SK-N-SH (cell line): ENCODE measurements at regions not wholly inside any gene's neighbourhood (a gene's known extent, or its start where the extent isn't known, plus 50 kb on each side); places are given as distances from the start of the nearest gene placed in this dataset.

Source experiments
- CTCF ChIA-PET: fragments of 300-600, 350-600 bp; formaldehyde crosslinking; extraction: SDS; loops from one replicate; lab custom pipeline; 2021; lab: Yijun Ruan, JAX
- POLR2A ChIA-PET: fragments of 350-600 bp; sonication (Branson Sonifier 250); formaldehyde crosslinking; extraction: SDS; loops from one replicate; lab custom pipeline; 2020; ENCODE audit warnings: antibody characterized with exemption, inconsistent platforms; lab: Yijun Ruan, JAX
- DNase-seq: peaks from one replicate; pipeline ENCODE4 v3.0.0; 2012
- H2AFZ ChIP-seq: fragments of 200-600 bp; sonication (generic); 2 replicates; pipeline ENCODE4 v1.8.1; 2016; ENCODE audit warnings: antibody characterized with exemption, mild to moderate bottlenecking, low read depth
- H3F3A ChIP-seq: fragments of 200-600 bp; sonication (generic); replicated peaks from 2 replicates; pipeline ENCODE3; 2016; ENCODE audit warnings: antibody characterized with exemption, mild to moderate bottlenecking; ENCODE audit not compliant: insufficient read depth
- H3K27ac ChIP-seq, 2 experiments: fragments of 200-500 bp in 1 of 2; fragments of 200-600 bp in 1 of 2; sonication (Bioruptor generic) in 1 of 2; sonication (generic), shearing (Covaris generic) in 1 of 2; 2 replicates each; pipeline versions ENCODE4 v1.5.1 to v1.6.1; 2014 to 2016; ENCODE audit warnings: low read depth in 2 of 2, inconsistent platforms in 1 of 2, low read length in 1 of 2, mild to moderate bottlenecking in 1 of 2, mixed read lengths in 1 of 2
- H3K27me3 ChIP-seq: fragments of 200-600 bp; sonication (generic), shearing (Covaris generic); 2 replicates; pipeline ENCODE4 v1.6.1; 2016; ENCODE audit warnings: mixed run types; ENCODE audit not compliant: insufficient read depth
- H3K36me3 ChIP-seq, 2 experiments: fragments of 200-500 bp in 1 of 2; fragments of 200-600 bp in 1 of 2; sonication (Bioruptor generic) in 1 of 2; sonication (generic) in 1 of 2; replicated peaks in 1 of 2; 2 replicates each; pipeline versions ENCODE3 to v1.5.1; 2014 to 2016; ENCODE audit warnings: low read length in 1 of 2, mild to moderate bottlenecking in 1 of 2; ENCODE audit not compliant: insufficient read depth in 2 of 2, control insufficient read depth in 1 of 2
- H3K4me1 ChIP-seq, 2 experiments: fragments of 200-500 bp in 1 of 2; fragments of 200-600 bp in 1 of 2; sonication (Bioruptor generic) in 1 of 2; sonication (generic), shearing (Covaris generic) in 1 of 2; 2 replicates each; pipeline versions ENCODE4 v1.5.1 to v1.6.1; 2014 to 2016; ENCODE audit warnings: low read depth in 1 of 2, low read length in 1 of 2, mixed run types in 1 of 2; ENCODE audit not compliant: insufficient read depth in 2 of 2, control insufficient read depth in 1 of 2
- H3K4me2 ChIP-seq: fragments of 200-600 bp; sonication (generic), shearing (Covaris generic); 2 replicates; pipeline ENCODE4 v1.6.1; 2017; ENCODE audit warnings: mixed run types
- H3K4me3 ChIP-seq, 2 experiments: fragments of 200-500 bp in 1 of 2; fragments of 200-600 bp in 1 of 2; sonication (Bioruptor generic) in 1 of 2; sonication (generic), shearing (Covaris generic) in 1 of 2; 2 replicates each; pipeline versions ENCODE4 v1.5.1 to v1.8.1; 2014 to 2016; ENCODE audit warnings: low read depth in 2 of 2, inconsistent platforms in 1 of 2, low read length in 1 of 2, mild to moderate bottlenecking in 1 of 2, mixed read lengths in 1 of 2, moderate library complexity in 1 of 2
- H3K79me2 ChIP-seq: fragments of 200-600 bp; sonication (generic); 2 replicates; pipeline ENCODE4 v1.8.1; 2017; ENCODE audit warnings: mild to moderate bottlenecking; ENCODE audit not compliant: insufficient read depth
- H3K9ac ChIP-seq: fragments of 200-600 bp; sonication (generic); 2 replicates; pipeline ENCODE4 v1.6.1; 2017; ENCODE audit warnings: mixed run types
- H3K9me2 ChIP-seq: fragments of 200-600 bp; sonication (generic); 2 replicates; pipeline ENCODE4 v1.6.1; 2017; ENCODE audit warnings: mixed run types
- H3K9me3 ChIP-seq: fragments of 200-600 bp; sonication (generic); 2 replicates; pipeline ENCODE4 v1.6.1; 2017; ENCODE audit warnings: mixed run types, mild to moderate bottlenecking, moderate library complexity
- H4K20me1 ChIP-seq: fragments of 200-600 bp; sonication (generic); 2 replicates; pipeline ENCODE4 v1.6.1; 2017; ENCODE audit warnings: mild to moderate bottlenecking, mixed run types; ENCODE audit not compliant: insufficient read depth
- ELF1 ChIP-seq: IDR thresholded peaks from 2 replicates; pipeline ENCODE4 v1.4.0; 2012
- EP300 ChIP-seq, 2 experiments: IDR thresholded peaks; 2 replicates each; pipeline versions ENCODE4 v1.4.0 to v1.6.1; 2012; ENCODE audit warnings: borderline replicate concordance in 1 of 2, low read depth in 1 of 2, low read length in 1 of 2
- NRF1 ChIP-seq: IDR thresholded peaks from 2 replicates; pipeline ENCODE4 v1.6.1; 2012; ENCODE audit warnings: low read depth, mild to moderate bottlenecking, low read length
- RFX5 ChIP-seq: IDR thresholded peaks from 2 replicates; pipeline ENCODE4 v1.6.1; 2012; ENCODE audit warnings: mild to moderate bottlenecking, improper control_type of control experiment, low read length
- TAF1 ChIP-seq: IDR thresholded peaks from 2 replicates; pipeline ENCODE4 v1.6.1; 2012; ENCODE audit warnings: low read depth, mild to moderate bottlenecking, low read length, moderate library complexity, borderline replicate concordance
- whole genome bisulfite sequencing: methylation state at CpG from one replicate; pipeline ENCODE4 v1.1.6; 2017; ENCODE audit warnings: low lambda C conversion rate; 5-methylcytosine and 5-hydroxymethylcytosine counted together
- TF ChIP-seq, protein P1 (sequence below): fragments of 200-600 bp; sonication (generic); IDR thresholded peaks from 2 replicates; pipeline ENCODE4 v1.6.1; 2017; ENCODE audit warnings: antibody characterized with exemption, mild to moderate bottlenecking, moderate library complexity
- TF ChIP-seq, protein P2 (sequence below): IDR thresholded peaks from 2 replicates; pipeline ENCODE4; 2012
- TF ChIP-seq, protein P3 (sequence below): IDR thresholded peaks from 2 replicates; pipeline ENCODE4 v1.6.1; 2012; ENCODE audit warnings: mild to moderate bottlenecking, low read depth, low read length, moderate library complexity
- TF ChIP-seq, protein P4 (sequence below): IDR thresholded peaks from 2 replicates; pipeline ENCODE4 v1.4.0; 2012; ENCODE audit warnings: low read depth, borderline replicate concordance
- TF ChIP-seq, protein P5 (sequence below): IDR thresholded peaks from 2 replicates; pipeline ENCODE4 v1.4.0; 2012; ENCODE audit warnings: low read depth

DNA sequence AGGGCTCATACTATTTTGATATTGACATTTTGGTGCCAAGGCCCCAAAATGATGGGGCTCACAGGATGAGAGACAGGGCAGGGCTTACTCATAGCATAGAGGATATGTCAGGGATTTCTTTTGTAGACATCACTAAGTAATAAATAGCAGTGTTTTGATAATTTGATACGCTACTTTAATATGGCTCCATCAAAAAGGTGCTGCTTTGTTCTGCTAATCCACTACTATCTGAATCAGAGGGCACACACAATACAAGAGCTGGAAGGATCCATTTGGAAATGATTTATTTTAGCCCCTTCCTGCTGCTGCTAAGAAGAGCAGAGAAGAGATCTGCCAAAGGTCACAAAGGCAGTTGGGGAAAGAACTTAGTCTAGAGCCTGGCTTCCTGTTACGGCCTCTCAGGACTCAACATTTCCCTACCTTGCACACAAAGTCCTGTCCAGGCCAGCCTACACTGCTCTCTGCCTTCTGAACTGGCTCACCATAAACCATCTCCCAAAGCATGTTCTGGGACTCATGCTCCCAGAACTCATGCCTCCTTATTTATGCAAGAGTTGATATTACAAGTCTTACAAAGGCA is 261.3 kb upstream of the ARHGAP20 start:
- TF ChIP-seq NRF1 (no peak), EP300 (IDR thresholded peaks at IDR 0.05; ENCODE audit: borderline replicate concordance in 1 of 2, low read depth in 1 of 2, low read length in 1 of 2) (no peak), TAF1 (no peak), ELF1 (no peak), RFX5 (no peak)
- TF ChIP-seq, protein P1, sequence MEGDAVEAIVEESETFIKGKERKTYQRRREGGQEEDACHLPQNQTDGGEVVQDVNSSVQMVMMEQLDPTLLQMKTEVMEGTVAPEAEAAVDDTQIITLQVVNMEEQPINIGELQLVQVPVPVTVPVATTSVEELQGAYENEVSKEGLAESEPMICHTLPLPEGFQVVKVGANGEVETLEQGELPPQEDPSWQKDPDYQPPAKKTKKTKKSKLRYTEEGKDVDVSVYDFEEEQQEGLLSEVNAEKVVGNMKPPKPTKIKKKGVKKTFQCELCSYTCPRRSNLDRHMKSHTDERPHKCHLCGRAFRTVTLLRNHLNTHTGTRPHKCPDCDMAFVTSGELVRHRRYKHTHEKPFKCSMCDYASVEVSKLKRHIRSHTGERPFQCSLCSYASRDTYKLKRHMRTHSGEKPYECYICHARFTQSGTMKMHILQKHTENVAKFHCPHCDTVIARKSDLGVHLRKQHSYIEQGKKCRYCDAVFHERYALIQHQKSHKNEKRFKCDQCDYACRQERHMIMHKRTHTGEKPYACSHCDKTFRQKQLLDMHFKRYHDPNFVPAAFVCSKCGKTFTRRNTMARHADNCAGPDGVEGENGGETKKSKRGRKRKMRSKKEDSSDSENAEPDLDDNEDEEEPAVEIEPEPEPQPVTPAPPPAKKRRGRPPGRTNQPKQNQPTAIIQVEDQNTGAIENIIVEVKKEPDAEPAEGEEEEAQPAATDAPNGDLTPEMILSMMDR = no peak
- TF ChIP-seq, protein P2, sequence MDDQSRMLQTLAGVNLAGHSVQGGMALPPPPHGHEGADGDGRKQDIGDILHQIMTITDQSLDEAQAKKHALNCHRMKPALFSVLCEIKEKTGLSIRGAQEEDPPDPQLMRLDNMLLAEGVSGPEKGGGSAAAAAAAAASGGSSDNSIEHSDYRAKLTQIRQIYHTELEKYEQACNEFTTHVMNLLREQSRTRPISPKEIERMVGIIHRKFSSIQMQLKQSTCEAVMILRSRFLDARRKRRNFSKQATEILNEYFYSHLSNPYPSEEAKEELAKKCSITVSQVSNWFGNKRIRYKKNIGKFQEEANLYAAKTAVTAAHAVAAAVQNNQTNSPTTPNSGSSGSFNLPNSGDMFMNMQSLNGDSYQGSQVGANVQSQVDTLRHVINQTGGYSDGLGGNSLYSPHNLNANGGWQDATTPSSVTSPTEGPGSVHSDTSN = no peak
- TF ChIP-seq, protein P3, sequence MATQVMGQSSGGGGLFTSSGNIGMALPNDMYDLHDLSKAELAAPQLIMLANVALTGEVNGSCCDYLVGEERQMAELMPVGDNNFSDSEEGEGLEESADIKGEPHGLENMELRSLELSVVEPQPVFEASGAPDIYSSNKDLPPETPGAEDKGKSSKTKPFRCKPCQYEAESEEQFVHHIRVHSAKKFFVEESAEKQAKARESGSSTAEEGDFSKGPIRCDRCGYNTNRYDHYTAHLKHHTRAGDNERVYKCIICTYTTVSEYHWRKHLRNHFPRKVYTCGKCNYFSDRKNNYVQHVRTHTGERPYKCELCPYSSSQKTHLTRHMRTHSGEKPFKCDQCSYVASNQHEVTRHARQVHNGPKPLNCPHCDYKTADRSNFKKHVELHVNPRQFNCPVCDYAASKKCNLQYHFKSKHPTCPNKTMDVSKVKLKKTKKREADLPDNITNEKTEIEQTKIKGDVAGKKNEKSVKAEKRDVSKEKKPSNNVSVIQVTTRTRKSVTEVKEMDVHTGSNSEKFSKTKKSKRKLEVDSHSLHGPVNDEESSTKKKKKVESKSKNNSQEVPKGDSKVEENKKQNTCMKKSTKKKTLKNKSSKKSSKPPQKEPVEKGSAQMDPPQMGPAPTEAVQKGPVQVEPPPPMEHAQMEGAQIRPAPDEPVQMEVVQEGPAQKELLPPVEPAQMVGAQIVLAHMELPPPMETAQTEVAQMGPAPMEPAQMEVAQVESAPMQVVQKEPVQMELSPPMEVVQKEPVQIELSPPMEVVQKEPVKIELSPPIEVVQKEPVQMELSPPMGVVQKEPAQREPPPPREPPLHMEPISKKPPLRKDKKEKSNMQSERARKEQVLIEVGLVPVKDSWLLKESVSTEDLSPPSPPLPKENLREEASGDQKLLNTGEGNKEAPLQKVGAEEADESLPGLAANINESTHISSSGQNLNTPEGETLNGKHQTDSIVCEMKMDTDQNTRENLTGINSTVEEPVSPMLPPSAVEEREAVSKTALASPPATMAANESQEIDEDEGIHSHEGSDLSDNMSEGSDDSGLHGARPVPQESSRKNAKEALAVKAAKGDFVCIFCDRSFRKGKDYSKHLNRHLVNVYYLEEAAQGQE = no peak
- TF ChIP-seq, protein P4, sequence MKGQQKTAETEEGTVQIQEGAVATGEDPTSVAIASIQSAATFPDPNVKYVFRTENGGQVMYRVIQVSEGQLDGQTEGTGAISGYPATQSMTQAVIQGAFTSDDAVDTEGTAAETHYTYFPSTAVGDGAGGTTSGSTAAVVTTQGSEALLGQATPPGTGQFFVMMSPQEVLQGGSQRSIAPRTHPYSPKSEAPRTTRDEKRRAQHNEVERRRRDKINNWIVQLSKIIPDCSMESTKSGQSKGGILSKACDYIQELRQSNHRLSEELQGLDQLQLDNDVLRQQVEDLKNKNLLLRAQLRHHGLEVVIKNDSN = no peak
- TF ChIP-seq, protein P5, sequence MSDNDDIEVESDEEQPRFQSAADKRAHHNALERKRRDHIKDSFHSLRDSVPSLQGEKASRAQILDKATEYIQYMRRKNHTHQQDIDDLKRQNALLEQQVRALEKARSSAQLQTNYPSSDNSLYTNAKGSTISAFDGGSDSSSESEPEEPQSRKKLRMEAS = no peak
- no peak overlapping the region for H3K9ac ChIP-seq
- POLR2A ChIA-PET = no interaction called here

More for the DNA sequence above, 261.3 kb upstream of the ARHGAP20 start:
- Histone ChIP-seq H2AFZ (no peak overlapping the region), H3K4me3 (no peak overlapping the region), H3K79me2 (no peaks in the 10 kb centered on the region), H3K27me3 (no peaks in the 10 kb centered on the region), H3K4me2 (no peak overlapping the region), H4K20me1 (no peaks in the 10 kb centered on the region), H3K9me2 (no peaks in the 10 kb centered on the region), H3K36me3 (no peaks in the 10 kb centered on the region), H3K9me3 (no peaks in the 10 kb centered on the region), H3K4me1 (peaks cover 0 to 2% of the 10 kb centered on the region in 2 experiments; a peak in 2 of 4 replicates), H3K27ac (no peak overlapping the region), H3F3A (no peaks in the 10 kb centered on the region)
- CTCF ChIA-PET = interaction anchor here (1.0 kb wide), 1 partner anchor 21 kb away, joined by 4 read pairs; no protein-coding TSS in a partner anchor
- WGBS = 66% methylated on average over 2 of the region's 2 CpGs
- DNase-seq = no peak
